ENCODE measurements at regions not wholly inside any gene's neighbourhood (a gene's known extent, or its start where the extent isn't known, plus 50 kb on each side); places are given as distances from the start of the nearest gene placed in this dataset.

DNA sequence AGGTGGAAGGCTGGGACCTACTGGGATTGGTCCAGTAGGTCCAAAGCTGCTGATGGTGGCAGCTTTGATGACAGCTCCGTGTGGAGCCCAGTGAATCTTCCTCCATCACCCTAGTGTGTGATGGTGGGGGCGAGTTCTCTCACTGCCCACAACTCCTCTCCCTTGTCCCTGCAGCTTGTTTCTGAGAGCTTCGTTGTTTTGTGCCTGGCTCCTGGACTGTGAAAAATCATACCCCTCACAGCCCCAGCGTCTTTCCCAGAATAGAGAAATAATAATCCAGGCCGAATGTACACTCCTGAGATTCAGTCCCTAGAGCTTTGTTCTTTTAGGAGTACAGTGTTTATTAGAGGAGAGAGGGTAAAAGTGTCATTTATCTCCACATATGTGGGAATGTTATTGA is 372.2 kb downstream of the ENC1 start:
- RAD21 ChIA-PET (ENCODE audit: low non-redundant PET in 1 of 2, low total read pairs in 2 of 2, uncharacterized antibody in 2 of 2, unreplicated experiment in 2 of 2): no interaction called here
- TF ChIP-seq POLR2A (IDR thresholded peaks at IDR 0.05; ENCODE audit: borderline replicate concordance, extremely low read depth, insufficient read depth, insufficient read length): no peak
- TF ChIP-seq EGR1 (IDR thresholded peaks at IDR 0.05; ENCODE audit: low read depth): no peak
- TF ChIP-seq JUND (IDR thresholded peaks at IDR 0.05): no peak
- TF ChIP-seq POLR2AphosphoS5 (IDR thresholded peaks at IDR 0.05; ENCODE audit: low read depth, low read length): no peak
- TF ChIP-seq, protein P1, sequence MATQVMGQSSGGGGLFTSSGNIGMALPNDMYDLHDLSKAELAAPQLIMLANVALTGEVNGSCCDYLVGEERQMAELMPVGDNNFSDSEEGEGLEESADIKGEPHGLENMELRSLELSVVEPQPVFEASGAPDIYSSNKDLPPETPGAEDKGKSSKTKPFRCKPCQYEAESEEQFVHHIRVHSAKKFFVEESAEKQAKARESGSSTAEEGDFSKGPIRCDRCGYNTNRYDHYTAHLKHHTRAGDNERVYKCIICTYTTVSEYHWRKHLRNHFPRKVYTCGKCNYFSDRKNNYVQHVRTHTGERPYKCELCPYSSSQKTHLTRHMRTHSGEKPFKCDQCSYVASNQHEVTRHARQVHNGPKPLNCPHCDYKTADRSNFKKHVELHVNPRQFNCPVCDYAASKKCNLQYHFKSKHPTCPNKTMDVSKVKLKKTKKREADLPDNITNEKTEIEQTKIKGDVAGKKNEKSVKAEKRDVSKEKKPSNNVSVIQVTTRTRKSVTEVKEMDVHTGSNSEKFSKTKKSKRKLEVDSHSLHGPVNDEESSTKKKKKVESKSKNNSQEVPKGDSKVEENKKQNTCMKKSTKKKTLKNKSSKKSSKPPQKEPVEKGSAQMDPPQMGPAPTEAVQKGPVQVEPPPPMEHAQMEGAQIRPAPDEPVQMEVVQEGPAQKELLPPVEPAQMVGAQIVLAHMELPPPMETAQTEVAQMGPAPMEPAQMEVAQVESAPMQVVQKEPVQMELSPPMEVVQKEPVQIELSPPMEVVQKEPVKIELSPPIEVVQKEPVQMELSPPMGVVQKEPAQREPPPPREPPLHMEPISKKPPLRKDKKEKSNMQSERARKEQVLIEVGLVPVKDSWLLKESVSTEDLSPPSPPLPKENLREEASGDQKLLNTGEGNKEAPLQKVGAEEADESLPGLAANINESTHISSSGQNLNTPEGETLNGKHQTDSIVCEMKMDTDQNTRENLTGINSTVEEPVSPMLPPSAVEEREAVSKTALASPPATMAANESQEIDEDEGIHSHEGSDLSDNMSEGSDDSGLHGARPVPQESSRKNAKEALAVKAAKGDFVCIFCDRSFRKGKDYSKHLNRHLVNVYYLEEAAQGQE (IDR thresholded peaks at IDR 0.05; ENCODE audit: low read depth): no peak
- TF ChIP-seq ZNF274 (IDR thresholded peaks at IDR 0.05; ENCODE audit: low read depth, low read length): no peak
- no peak for TF ChIP-seq CEBPB (IDR thresholded peaks at IDR 0.05; ENCODE audit: low read depth)
- TF ChIP-seq YY1 (IDR thresholded peaks at IDR 0.05; ENCODE audit: extremely low read depth, insufficient replicate concordance, low read depth, low read length): no peak
- TF ChIP-seq TCF7L2 (IDR thresholded peaks at IDR 0.05; ENCODE audit: borderline replicate concordance, extremely low read depth, insufficient read depth, insufficient read length): no peak
- TF ChIP-seq ELF1 (IDR thresholded peaks at IDR 0.05; ENCODE audit: borderline replicate concordance, low read depth): no peak
- TF ChIP-seq, protein P2, sequence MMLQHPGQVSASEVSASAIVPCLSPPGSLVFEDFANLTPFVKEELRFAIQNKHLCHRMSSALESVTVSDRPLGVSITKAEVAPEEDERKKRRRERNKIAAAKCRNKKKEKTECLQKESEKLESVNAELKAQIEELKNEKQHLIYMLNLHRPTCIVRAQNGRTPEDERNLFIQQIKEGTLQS (IDR thresholded peaks at IDR 0.05): no peak
- TF ChIP-seq FOSL1 (IDR thresholded peaks at IDR 0.05; ENCODE audit: low read depth): no peak
- TF ChIP-seq SP1 (IDR thresholded peaks at IDR 0.05; ENCODE audit: low read depth): no peak
- TF ChIP-seq EZH2 (IDR thresholded peaks at IDR 0.05): no peak
- TF ChIP-seq, protein P3, sequence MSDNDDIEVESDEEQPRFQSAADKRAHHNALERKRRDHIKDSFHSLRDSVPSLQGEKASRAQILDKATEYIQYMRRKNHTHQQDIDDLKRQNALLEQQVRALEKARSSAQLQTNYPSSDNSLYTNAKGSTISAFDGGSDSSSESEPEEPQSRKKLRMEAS (IDR thresholded peaks at IDR 0.05): no peak
- TF ChIP-seq, protein P4, sequence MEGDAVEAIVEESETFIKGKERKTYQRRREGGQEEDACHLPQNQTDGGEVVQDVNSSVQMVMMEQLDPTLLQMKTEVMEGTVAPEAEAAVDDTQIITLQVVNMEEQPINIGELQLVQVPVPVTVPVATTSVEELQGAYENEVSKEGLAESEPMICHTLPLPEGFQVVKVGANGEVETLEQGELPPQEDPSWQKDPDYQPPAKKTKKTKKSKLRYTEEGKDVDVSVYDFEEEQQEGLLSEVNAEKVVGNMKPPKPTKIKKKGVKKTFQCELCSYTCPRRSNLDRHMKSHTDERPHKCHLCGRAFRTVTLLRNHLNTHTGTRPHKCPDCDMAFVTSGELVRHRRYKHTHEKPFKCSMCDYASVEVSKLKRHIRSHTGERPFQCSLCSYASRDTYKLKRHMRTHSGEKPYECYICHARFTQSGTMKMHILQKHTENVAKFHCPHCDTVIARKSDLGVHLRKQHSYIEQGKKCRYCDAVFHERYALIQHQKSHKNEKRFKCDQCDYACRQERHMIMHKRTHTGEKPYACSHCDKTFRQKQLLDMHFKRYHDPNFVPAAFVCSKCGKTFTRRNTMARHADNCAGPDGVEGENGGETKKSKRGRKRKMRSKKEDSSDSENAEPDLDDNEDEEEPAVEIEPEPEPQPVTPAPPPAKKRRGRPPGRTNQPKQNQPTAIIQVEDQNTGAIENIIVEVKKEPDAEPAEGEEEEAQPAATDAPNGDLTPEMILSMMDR (IDR thresholded peaks at IDR 0.05 in 2 of 3, conservative IDR thresholded peaks at IDR 0.05 in 1 of 3; ENCODE audit: borderline replicate concordance in 1 of 3, insufficient read depth in 1 of 3, low read depth in 2 of 3, low read length in 2 of 3): no peak
- TF ChIP-seq CBX3 (IDR thresholded peaks at IDR 0.05; ENCODE audit: low read depth): no peak
- no peaks in the 10 kb centered on the region for H4K20me1 ChIP-seq (ENCODE audit: insufficient read depth)
- no peak overlapping the region for H3K4me3 ChIP-seq (replicated peaks in 1 of 2; ENCODE audit: low read depth in 1 of 2, low read length in 2 of 2)
- H3K9me3 ChIP-seq (ENCODE audit: control insufficient read depth in 1 of 2, insufficient read depth in 1 of 2, low read depth in 1 of 2, low read length in 2 of 2): no peaks in the 10 kb centered on the region
- ATAC-seq (no peak), DNase-seq (ENCODE audit: low read depth, low spot score) (no peak)
- H3K36me3 ChIP-seq (ENCODE audit: control insufficient read depth in 1 of 2, insufficient read depth in 2 of 2, low read length in 2 of 2): no peaks in the 10 kb centered on the region
- POLR2A ChIA-PET: no interaction called here
- H3K27me3 ChIP-seq (ENCODE audit: insufficient read depth, low read length): no peaks in the 10 kb centered on the region
- peaks cover 0 to 10% of the 10 kb centered on the region in 2 experiments; a peak in 1 of 4 replicates for H3K4me1 ChIP-seq (ENCODE audit: control insufficient read depth in 1 of 2, insufficient read depth in 2 of 2, low read length in 2 of 2)
- intact Hi-C loops (cut with micrococcal nuclease): no loop called here
- H3K79me2 ChIP-seq (ENCODE audit: insufficient read depth, low read length): no peaks in the 10 kb centered on the region
- CTCF ChIA-PET: no interaction called here
- no peak overlapping the region for H3K4me2 ChIP-seq (ENCODE audit: low read length)
- no peaks in the 10 kb centered on the region for H3K9me2 ChIP-seq (ENCODE audit: insufficient read depth)
- H2AFZ ChIP-seq (ENCODE audit: low read depth, low read length, poor library complexity, severe bottlenecking): no peak overlapping the region
- no peak overlapping the region for H3K27ac ChIP-seq (ENCODE audit: low read depth, low read length)
- no TSS peak for BruUV-seq (replicated peaks)
- no peak overlapping the region for H3K9ac ChIP-seq (ENCODE audit: low read length)
